Gastroesophageal sphincter (tissue), 4 donors: ENCODE measurements at regions not wholly inside any gene's neighbourhood (a gene's known extent, or its start where the extent isn't known, plus 50 kb on each side); places are given as distances from the start of the nearest gene placed in this dataset.

Experiments
- ATAC-seq: fragments of 150-250 bp; one replicate; pipeline ENCODE4 v1.9.1; 2016; ENCODE audit warnings: mild to moderate bottlenecking, moderate library complexity
- H3K27ac ChIP-seq, 4 donors: fragments of 200-600 bp; sonication (generic) in 3 of 4; 1 replicate in 3 of 4; 2 replicates in 1 of 4; pipeline ENCODE4 v1.5.1; 2016 to 2019
- H3K27me3 ChIP-seq: fragments of 200-600 bp; sonication (generic); one replicate; pipeline ENCODE4 v1.5.1; 2019
- H3K36me3 ChIP-seq, 2 donors: fragments of 200-600 bp; sonication (generic); one replicate each; pipeline ENCODE4 v1.5.1; 2019; ENCODE audit warnings: control low read depth in 1 of 2
- H3K4me1 ChIP-seq, 3 donors: fragments of 200-600 bp; sonication (generic); 1 replicate in 2 of 3; 2 replicates in 1 of 3; pipeline ENCODE4 v1.5.1; 2016 to 2019; ENCODE audit warnings: control low read depth in 2 of 3
- H3K4me3 ChIP-seq, 2 donors: fragments of 200-600 bp; sonication (generic); one replicate each; pipeline ENCODE4 v1.5.1; 2019; ENCODE audit warnings: mild to moderate bottlenecking in 1 of 2, moderate library complexity in 1 of 2
- H3K9me3 ChIP-seq, 3 donors: fragments of 200-600 bp; sonication (generic); one replicate each; pipeline ENCODE4 v1.5.1; 2017 to 2019; ENCODE audit warnings: control low read depth in 2 of 3
- CTCF ChIP-seq, 4 experiments: fragments of 200-600 bp in 2 of 4; fragments of 450-650 bp in 2 of 4; sonication (generic) in 1 of 4; IDR thresholded peaks; one replicate each; pipeline ENCODE4 v1.5.1; 2017 to 2019; ENCODE audit warnings: antibody characterized with exemption in 4 of 4, mild to moderate bottlenecking in 2 of 4, moderate library complexity in 2 of 4
- EP300 ChIP-seq: sonication (generic); formaldehyde crosslinking; IDR thresholded peaks from one replicate; pipeline ENCODE4 v1.6.1; 2017; ENCODE audit warnings: antibody characterized with exemption, mild to moderate bottlenecking
- POLR2A ChIP-seq, 2 donors: fragments of 450-650 bp; IDR thresholded peaks; one replicate each; pipeline ENCODE4 v1.6.1; 2017; ENCODE audit warnings: antibody characterized with exemption in 2 of 2, mild to moderate bottlenecking in 2 of 2, moderate library complexity in 1 of 2
- POLR2AphosphoS5 ChIP-seq: sonication (generic); formaldehyde crosslinking; IDR thresholded peaks from one replicate; pipeline ENCODE4 v1.6.1; 2017; ENCODE audit warnings: antibody characterized with exemption
- WGBS, 2 donors: methylation state at CpG; one replicate each; pipeline ENCODE4 v1.1.5; 2018; ENCODE audit warnings: low coverage in 1 of 2; 5-methylcytosine and 5-hydroxymethylcytosine counted together

- 76 to 86% methylated on average over 4 to 6 of the region's 6 CpGs for WGBS, 2 donors
Observed at GRCh38 chr7:33736521-33737221, 168.7 kb upstream of the BMPER start.

GRCh38 chr7:33738260-33738935 is 166.9 kb upstream of the BMPER start:
- no peaks in the 10 kb centered on the region for H3K4me1 ChIP-seq
- 84 to 92% methylated on average over 3 of the region's 3 CpGs for WGBS, 2 donors

More at GRCh38 chr7:33736521-33737221, 168.7 kb upstream of the BMPER start:
- H3K36me3 ChIP-seq: no peaks in the 10 kb centered on the region
- no peak overlapping the region for H3K27ac ChIP-seq
- H3K4me3 ChIP-seq: no peak overlapping the region
- no peaks in the 10 kb centered on the region for H3K4me1 ChIP-seq
- TF ChIP-seq EP300 (no peak), POLR2AphosphoS5 (no peak), CTCF (IDR thresholded peaks at IDR 0.05) (no peak), POLR2A (IDR thresholded peaks at IDR 0.05) (no peak)
- H3K9me3 ChIP-seq: no peaks in the 10 kb centered on the region
- no peaks in the 10 kb centered on the region for H3K27me3 ChIP-seq
- no peak for ATAC-seq

GRCh38 chr7:33739286-33739685 is 166.1 kb upstream of the BMPER start:
- Histone ChIP-seq H3K4me3 (no peak overlapping the region), H3K27me3 (no peaks in the 10 kb centered on the region), H3K27ac (no peak overlapping the region), H3K36me3 (no peaks in the 10 kb centered on the region), H3K9me3 (no peaks in the 10 kb centered on the region), H3K4me1 (no peaks in the 10 kb centered on the region)
- 78% methylated on average over 3 of the region's 4 CpGs; no CpG with 5 or more reads in 1 of the 2 donors for WGBS, 2 donors
- no peak for TF ChIP-seq CTCF (IDR thresholded peaks at IDR 0.05)
- no peak for TF ChIP-seq POLR2A (IDR thresholded peaks at IDR 0.05)
- TF ChIP-seq POLR2AphosphoS5: no peak
- TF ChIP-seq EP300: no peak
- ATAC-seq: no peak

More at GRCh38 chr7:33738260-33738935, 166.9 kb upstream of the BMPER start:
- Histone ChIP-seq H3K27ac (no peak overlapping the region), H3K4me3 (no peak overlapping the region), H3K27me3 (no peaks in the 10 kb centered on the region), H3K9me3 (no peaks in the 10 kb centered on the region), H3K36me3 (no peaks in the 10 kb centered on the region)
- ATAC-seq: no peak
- no peak for TF ChIP-seq POLR2AphosphoS5
- TF ChIP-seq EP300: no peak
- no peak for TF ChIP-seq CTCF (IDR thresholded peaks at IDR 0.05)
- no peak for TF ChIP-seq POLR2A (IDR thresholded peaks at IDR 0.05)

GRCh38 chr7:33742521-33742920 is 162.8 kb upstream of the BMPER start:
- Histone ChIP-seq H3K4me1 (no peaks in the 10 kb centered on the region), H3K36me3 (no peaks in the 10 kb centered on the region), H3K27me3 (no peaks in the 10 kb centered on the region), H3K4me3 (no peak overlapping the region), H3K9me3 (no peaks in the 10 kb centered on the region), H3K27ac (no peak overlapping the region)
- ATAC-seq: no peak
- TF ChIP-seq CTCF (IDR thresholded peaks at IDR 0.05) (no peak), POLR2AphosphoS5 (no peak), EP300 (no peak), POLR2A (IDR thresholded peaks at IDR 0.05) (no peak)
- WGBS, 2 donors: 55 to 76% methylated on average over 3 to 5 of the region's 6 CpGs
